Stimulated activated naive CD4-positive, alpha-beta T cell (primary cell): ENCODE measurements at regions not wholly inside any gene's neighbourhood (a gene's known extent, or its start where the extent isn't known, plus 50 kb on each side); places are given as distances from the start of the nearest gene placed in this dataset.

Experiments used
- DNase-seq, 6 experiments: peaks; one replicate each; lab custom pipeline; 2025; lab: John Stamatoyannopoulos, UW

DNA sequence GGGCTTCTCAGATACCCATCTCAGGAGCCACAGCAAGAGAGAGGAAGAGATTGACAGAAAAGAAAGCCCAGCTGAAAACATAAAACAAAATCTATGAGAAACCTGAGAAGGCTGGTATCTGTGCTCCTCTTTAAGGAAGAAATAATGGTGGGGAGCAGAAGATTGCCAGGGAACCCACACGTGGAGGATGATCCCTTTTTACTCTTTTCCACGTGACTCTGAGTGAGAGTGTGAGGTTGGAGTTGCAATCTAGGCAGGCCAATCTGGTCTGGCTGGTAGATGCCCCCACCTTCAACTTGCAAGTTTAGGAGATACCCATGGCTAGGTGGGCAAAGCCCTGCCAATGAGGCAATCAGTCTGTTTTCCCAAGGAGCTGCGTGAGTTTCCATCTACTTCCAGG, 202.3 kb downstream of the TENT4A start:
- DNase-seq: no peak

DNA sequence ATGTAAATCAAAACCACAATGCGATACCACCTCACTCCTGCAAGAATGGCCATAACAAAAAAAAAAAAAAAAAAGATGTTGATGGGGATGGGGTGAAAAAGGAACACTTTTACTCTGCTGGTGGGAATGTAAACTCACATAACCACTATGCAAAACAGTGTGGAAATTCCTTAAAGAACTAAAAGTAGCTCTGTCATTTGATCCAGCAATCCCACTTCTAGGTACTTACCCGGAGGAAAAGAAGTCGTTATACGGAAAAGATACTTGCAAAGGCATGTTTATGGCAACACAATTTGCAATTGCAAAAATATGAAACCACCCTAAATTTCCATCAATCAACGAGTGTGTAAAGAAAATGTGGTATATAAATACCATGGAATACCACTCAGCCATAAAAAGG, 205.0 kb downstream of the TENT4A start:
- no peak for DNase-seq

- DNase-seq: no peak
Measured at GRCh38 chr5:6920628-6921256, 207.5 kb downstream of the TENT4A start.

DNA sequence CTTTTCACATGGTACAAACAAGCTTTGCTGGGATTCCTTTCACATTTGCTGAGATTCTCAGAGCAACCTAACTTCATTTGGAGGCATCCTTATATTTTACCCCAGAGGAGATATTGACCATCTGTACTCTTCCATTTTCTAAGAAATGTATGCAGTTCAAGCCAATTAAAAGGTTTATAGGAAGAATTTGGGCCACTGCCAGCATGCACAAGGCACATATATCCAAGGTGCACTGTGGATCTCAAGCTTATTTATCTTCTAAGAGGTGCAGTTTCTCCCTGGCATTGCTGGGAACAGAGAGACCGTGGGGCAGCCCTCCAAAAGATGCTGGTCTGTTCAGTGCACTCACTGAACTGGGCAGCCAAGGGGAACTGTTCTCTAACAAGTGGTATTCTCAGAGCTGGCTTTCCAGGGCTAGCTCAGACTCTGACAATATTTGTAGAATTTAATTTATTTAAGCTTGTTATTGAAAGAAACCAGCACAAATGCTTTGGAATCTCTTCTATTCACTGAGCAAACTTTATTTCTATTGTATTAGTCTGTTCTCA, 213.3 kb downstream of the TENT4A start:
- no peak for DNase-seq

GRCh38 chr5:6936031-6936430, 222.8 kb downstream of the TENT4A start:
- DNase-seq: no peak

- DNase-seq: no peak
Measured at GRCh38 chr5:6937677-6938076, 224.4 kb downstream of the TENT4A start.

DNA sequence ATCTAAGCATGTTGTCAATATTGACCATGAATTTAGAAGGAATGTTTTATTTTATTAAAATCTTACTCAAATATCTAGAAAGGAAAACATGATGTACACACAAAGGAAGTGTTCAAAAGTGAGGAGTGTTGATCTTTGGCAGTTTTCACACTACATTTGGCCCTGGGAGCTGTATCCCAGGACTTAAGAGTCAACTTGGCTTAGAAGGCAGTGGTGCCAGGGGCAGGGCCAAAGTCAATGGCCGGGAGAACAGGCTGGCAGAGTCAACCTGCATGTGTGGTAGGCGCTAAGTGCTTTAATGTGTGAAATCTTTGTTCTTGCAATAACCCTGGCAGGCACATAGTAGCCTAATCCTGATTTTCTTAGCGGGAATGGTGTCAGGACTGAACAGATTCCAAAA, 228.4 kb downstream of the TENT4A start:
- DNase-seq: no peak

GRCh38 chr5:6943197-6944112, 230.2 kb downstream of the TENT4A start:
- no peak for DNase-seq

DNA sequence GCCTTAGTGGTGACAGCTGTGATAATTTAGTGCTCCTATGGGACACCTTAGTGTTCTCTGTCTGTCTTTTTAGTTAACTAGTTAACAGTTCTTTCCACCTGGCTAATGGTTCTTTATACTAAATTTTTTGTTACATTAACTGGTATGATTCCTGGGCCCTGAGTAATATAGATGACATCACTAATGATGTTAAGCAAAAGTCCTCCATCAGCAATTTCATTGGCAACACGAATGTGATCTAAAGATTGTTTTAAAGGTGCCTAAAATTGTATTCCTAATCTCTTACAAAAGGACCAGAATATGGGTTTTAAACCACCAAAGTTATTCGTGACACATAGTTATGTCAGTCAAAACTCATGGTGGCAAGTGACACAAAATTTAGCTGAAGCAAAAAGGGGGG, 235.3 kb downstream of the TENT4A start:
- no peak for DNase-seq

DNA sequence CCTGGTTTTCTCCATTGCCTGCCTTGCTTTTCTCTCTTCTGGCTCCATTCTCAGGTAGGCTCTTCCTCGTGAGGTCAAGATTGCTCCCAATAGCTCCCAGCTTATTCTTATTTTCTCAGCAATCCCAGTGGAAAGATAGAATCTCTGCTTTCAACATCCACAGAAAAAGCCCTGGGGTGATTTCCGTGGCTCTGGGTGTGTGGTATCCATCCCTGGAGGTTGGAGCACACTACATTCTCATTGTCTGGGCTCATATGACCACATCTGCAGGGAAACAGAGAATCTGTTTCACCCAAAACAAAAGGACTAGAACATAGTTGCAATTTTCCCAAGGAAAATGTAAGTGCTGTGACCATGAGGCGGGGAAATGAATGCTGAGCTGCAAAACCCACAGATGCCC, 236.0 kb downstream of the TENT4A start:
- no peak for DNase-seq

GRCh38 chr5:6950250-6950649, 237.0 kb downstream of the TENT4A start:
- DNase-seq: no peak

- no peak for DNase-seq
Measured at GRCh38 chr5:6950860-6951259, 237.6 kb downstream of the TENT4A start.

DNA sequence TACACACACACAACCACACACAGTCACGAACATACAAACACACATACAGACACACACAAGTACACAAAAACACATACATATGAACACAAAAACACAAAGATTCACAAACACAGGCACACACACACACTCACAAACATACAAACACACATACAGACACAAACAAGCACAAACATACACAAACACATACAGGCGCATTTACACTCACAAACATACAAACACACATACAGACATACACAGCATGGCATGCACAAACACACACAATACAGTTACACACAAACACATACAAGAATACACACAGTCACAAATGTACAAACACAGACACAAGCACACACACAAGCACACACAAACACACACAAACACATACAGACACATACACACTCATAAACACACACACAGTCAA, 247.9 kb downstream of the TENT4A start:
- DNase-seq: no peak

DNA sequence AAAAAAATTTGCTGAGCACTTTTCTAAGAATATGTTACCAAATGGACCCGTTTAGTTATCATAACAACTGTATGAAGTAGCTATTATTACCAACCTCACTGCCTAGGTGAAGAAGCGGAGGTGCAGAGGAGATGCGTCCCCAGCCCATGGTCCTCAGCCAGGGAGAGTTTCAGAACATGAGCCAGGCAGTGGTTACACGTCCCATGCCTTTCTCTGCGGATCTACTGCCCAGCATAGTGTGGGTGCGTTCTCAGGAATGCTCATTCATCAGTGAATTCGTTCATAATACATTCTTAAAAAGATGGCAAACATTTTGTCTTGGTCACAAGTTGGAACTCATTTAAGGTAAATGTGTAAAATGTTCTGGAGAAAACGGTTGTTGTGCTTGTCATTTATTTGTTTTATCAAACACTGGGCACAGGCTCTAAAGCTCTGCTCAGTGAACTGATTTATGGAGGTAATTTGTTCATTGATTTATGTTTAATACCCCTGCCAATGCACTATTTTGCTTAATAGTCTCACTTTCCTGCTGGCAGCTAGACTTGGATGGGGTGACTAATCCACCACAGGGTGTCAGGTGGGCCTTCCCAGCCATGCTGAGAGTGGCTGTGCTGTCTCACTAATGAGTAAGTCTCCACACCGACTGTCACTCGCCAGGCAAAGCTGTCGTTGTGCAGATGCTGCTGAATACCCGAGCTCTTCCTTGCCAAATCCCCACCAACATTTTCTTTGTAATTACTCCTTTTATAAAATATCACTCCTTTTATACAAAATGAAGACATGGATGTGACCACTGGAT, 248.8 kb downstream of the TENT4A start:
- no peak for DNase-seq

- no peak for DNase-seq
Measured at GRCh38 chr5:6976971-6977370, 263.7 kb downstream of the TENT4A start.

DNA sequence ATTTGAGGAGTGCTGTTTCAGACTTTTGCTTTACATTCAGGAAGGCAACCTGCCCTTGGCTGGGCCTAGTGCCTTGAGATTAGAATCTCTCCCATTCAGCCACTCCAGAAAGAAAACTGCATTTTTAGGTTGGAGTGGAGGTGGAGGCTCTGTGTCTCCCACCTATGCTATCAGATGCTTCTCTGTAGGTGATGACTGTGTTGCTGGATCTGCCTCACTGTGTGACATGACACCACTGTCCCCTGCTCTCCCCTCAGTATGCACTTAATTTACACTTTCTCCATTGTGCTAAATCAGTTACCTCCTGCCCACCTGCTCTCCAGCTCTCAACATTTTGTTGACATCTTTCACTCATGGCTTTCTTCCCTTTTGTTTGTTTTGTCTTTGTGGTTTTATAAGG, 265.8 kb downstream of the TENT4A start:
- no peak for DNase-seq

GRCh38 chr5:6989230-6989629, 276.0 kb downstream of the TENT4A start:
- no peak for DNase-seq

DNA sequence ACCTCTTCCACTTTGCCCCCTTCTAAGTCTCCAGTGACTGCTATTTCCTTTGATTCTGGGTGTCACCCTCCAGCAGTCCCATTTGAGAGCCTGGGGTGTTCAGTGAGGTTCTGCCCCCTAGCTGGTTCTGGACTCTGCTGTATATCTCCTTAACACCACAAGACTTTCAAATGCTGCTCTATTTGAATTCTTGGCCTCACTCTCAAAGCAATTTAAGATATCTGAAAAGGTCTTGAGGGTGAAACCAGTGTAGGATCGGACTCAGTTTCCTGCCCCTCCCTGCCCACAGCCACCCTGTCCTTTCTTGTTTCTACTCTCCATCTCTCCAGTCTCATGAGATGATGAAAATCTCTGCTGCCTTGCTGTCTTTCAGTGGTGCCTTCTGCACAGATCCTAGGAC, 280.9 kb downstream of the TENT4A start:
- no peak for DNase-seq

DNA sequence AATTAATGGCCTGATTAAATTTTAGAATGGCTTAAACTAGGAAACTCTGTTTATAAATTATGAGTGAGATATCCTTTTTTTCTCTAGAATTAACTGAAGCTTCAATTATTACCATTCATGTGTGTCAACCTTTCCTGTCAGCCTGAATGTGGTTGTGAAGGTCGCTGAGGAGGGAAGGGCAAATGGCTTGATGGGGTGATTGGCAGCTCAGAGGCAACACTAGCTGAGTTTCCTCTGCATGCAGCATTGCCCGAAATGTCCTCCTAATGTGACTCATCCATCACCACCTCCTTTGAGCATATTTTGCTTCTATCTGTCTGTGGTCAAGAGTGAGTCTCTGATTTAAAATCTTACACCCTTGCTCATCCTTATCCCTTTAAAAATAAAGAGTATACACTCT, 281.9 kb downstream of the TENT4A start:
- no peak for DNase-seq

DNA sequence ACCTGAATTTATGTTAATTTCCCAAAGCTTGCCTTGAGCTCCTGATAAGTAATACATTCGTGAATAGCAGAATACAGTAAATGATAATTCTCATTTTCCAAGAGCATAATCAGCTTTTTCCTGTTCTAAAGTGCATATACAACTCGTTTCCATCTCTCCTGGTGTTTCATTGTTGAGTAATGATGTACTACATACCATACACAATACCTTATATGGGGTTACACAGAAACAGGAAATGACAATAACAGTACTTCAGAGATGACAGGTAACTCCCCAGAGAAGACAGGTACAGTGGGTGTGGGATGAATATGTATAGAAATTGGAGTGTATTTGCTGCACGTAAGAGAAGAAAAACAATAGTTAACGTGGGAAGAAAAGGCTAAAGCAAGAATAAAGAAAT, 287.1 kb downstream of the TENT4A start:
- DNase-seq: no peak

DNA sequence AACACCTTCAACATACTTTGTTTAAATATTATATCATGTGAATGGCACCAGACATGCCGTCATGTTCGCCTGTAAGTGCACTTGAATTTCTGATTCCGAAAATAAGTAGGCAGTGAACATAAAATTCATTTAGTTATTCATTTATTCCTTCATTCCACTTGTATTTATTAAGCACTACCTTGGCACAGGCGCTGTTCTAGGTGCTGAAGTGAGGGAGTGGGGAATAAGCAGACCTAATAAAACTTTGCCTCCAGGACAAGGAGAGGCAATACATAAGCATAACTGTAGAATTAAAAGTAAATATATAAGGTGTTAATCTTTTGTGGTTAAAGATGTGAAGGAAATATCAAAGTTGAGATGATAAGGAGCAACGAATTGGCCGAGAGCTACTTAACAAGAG, 297.4 kb downstream of the TENT4A start:
- DNase-seq: no peak

- no peak for DNase-seq
Measured at GRCh38 chr5:7012057-7012456, 298.8 kb downstream of the TENT4A start.

DNA sequence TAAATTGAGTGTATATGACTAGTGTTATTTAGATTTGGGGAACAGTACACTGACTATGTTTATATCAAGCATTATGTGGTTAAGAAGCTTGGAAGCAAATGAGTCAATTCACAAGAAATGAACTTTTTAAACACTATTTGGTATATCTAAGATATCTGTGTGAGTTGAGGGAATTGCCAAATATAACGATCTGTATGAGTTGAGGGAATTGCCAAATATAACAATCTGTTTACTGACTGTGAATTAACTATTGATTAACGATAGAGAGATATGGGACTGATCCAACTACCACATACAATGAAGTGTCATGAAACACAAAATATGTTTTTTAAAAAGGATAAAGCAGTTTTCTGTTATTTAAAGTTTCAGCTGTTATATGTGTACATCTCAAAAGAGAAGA, 301.4 kb downstream of the TENT4A start:
- no peak for DNase-seq
